Natural killer cell (primary cell): ENCODE measurements at regions not wholly inside any gene's neighbourhood (a gene's known extent, or its start where the extent isn't known, plus 50 kb on each side); places are given as distances from the start of the nearest gene placed in this dataset.
"Not testable (repeated sequence)": the region's sequence is repeated elsewhere in the genome, so short reads cannot be mapped to it uniquely, and the experiment has no call there.

ENCODE experiments used
- ATAC-seq, 3 donors: fragments of 150-1000 bp in 2 of 3; fragments of 200-7000 bp in 1 of 3; cut with Tn5 transposase; 1 replicate in 1 of 3; 2 replicates in 2 of 3; pipeline ENCODE4 v1.10.0; 2021; ENCODE audit warnings: mild to moderate bottlenecking in 2 of 3, moderate library complexity in 2 of 3
- DNase-seq, 2 donors: peaks; one replicate each; pipeline versions ENCODE4 v3.0.0 to v3.0.0-alpha.2; 2013 to 2021; ENCODE audit warnings: mixed read lengths in 1 of 2
- H3K27ac ChIP-seq: one replicate; pipeline ENCODE4 v1.5.1; 2013; ENCODE audit warnings: mild to moderate bottlenecking, low read length
- H3K27me3 ChIP-seq: one replicate; pipeline ENCODE4 v1.6.1; 2013; ENCODE audit warnings: low read length; ENCODE audit not compliant: control insufficient read depth, insufficient read depth
- H3K36me3 ChIP-seq: one replicate; pipeline ENCODE4 v1.6.1; 2013; ENCODE audit warnings: low read length; ENCODE audit not compliant: control insufficient read depth, insufficient read depth
- H3K4me1 ChIP-seq: one replicate; pipeline ENCODE4 v1.6.1; 2013; ENCODE audit warnings: low read length; ENCODE audit not compliant: control insufficient read depth, insufficient read depth
- H3K4me3 ChIP-seq: one replicate; pipeline ENCODE4 v1.5.1; 2013; ENCODE audit warnings: low read length
- H3K9me3 ChIP-seq: one replicate; pipeline ENCODE4 v1.6.1; 2013; ENCODE audit warnings: low read length; ENCODE audit not compliant: control insufficient read depth, insufficient read depth
- H3K27ac Mint-ChIP-seq, 2 donors: one replicate each; pipeline ENCODE4 v1.8.0; 2022; ENCODE audit warnings: mild to moderate bottlenecking in 2 of 2, mixed read lengths in 2 of 2, moderate library complexity in 1 of 2
- H3K27me3 Mint-ChIP-seq, 2 donors: one replicate each; pipeline ENCODE4 v1.8.0; 2022; ENCODE audit warnings: low read depth in 2 of 2, mixed read lengths in 2 of 2
- H3K36me3 Mint-ChIP-seq: one replicate; pipeline ENCODE4 v1.8.0; 2022; ENCODE audit warnings: mixed read lengths
- H3K4me1 Mint-ChIP-seq, 2 donors: one replicate each; pipeline ENCODE4 v1.8.0; 2022; ENCODE audit warnings: mixed read lengths in 2 of 2
- H3K4me3 Mint-ChIP-seq: one replicate; pipeline ENCODE4 v1.8.0; 2022; ENCODE audit warnings: mild to moderate bottlenecking, moderate library complexity, mixed read lengths
- H3K9me3 Mint-ChIP-seq, 2 donors: one replicate each; pipeline ENCODE4 v1.8.0; 2022; ENCODE audit warnings: mixed read lengths in 2 of 2
- CTCF ChIP-seq: fragments of 200-600 bp; IDR thresholded peaks from one replicate; pipeline ENCODE4 v1.8.0; 2022; ENCODE audit warnings: antibody characterized with exemption
- WGBS: methylation state at CpG from one replicate; pipeline ENCODE4 v1.1.7; 2013; ENCODE audit warnings: missing lambda C conversion rate; ENCODE audit not compliant: insufficient coverage; 5-methylcytosine and 5-hydroxymethylcytosine counted together
- intact Hi-C: fragments of 100-400 bp; cut with micrococcal nuclease; formaldehyde crosslinking; loops from one replicate; pipeline ENCODE4 v1.14.2; 2022

GRCh38 chr6:156423829-156424228 lies 353.3 kb upstream of the ARID1B start:
- H3K9me3 Mint-ChIP-seq, result no peaks in the 10 kb centered on the region
- WGBS, result 4% methylated on average over 3 of the region's 3 CpGs
- Histone ChIP-seq H3K27ac (no peak overlapping the region), H3K4me1 (peaks cover 24% of the 10 kb centered on the region), H3K4me3 (no peak overlapping the region), H3K9me3 (no peaks in the 10 kb centered on the region), H3K36me3 (no peaks in the 10 kb centered on the region), H3K27me3 (peaks cover 3% of the 10 kb centered on the region)
- TF ChIP-seq CTCF, result no peak
- DNase-seq, result peak in 1 of 2 donors; percentile 36
- H3K4me3 Mint-ChIP-seq, result no peak overlapping the region
- no peaks in the 10 kb centered on the region for H3K36me3 Mint-ChIP-seq
- ATAC-seq, result peak in 2 of 3 donors; percentile 7 to 57
- peaks cover 30 to 31% of the 10 kb centered on the region in 2 donors for H3K4me1 Mint-ChIP-seq
- peaks cover 10 to 34% of the 10 kb centered on the region in 2 donors for H3K27me3 Mint-ChIP-seq
- intact Hi-C loops, result no loop called here
- peak overlapping the region in 1 of 2 donors; percentile 73 for H3K27ac Mint-ChIP-seq

- H3K4me1 Mint-ChIP-seq, result peaks cover 30 to 31% of the 10 kb centered on the region in 2 donors
- 16% methylated on average over 6 of the region's 6 CpGs for WGBS
- Histone ChIP-seq H3K27ac (no peak overlapping the region), H3K27me3 (peaks cover 3% of the 10 kb centered on the region), H3K4me1 (peaks cover 24% of the 10 kb centered on the region), H3K4me3 (no peak overlapping the region), H3K36me3 (no peaks in the 10 kb centered on the region), H3K9me3 (no peaks in the 10 kb centered on the region)
- no peaks in the 10 kb centered on the region for H3K9me3 Mint-ChIP-seq
- peaks cover 6 to 26% of the 10 kb centered on the region in 2 donors for H3K27me3 Mint-ChIP-seq
- peak overlapping the region; percentile 1 for H3K4me3 Mint-ChIP-seq
- H3K36me3 Mint-ChIP-seq, result no peaks in the 10 kb centered on the region
- ATAC-seq, result peak in 2 of 3 donors; percentile 30 to 43
- TF ChIP-seq CTCF, result no peak
- peak overlapping the region in 1 of 2 donors; percentile 73 for H3K27ac Mint-ChIP-seq
- intact Hi-C loops, result no loop called here
- peak in 1 of 2 donors; percentile 37 for DNase-seq
Observed at GRCh38 chr6:156423075-156423474, 354.1 kb upstream of the ARID1B start.

- Mint-ChIP-seq H3K4me1 (peaks cover 30 to 31% of the 10 kb centered on the region in 2 donors), H3K27me3 (peaks cover 6 to 36% of the 10 kb centered on the region in 2 donors), H3K9me3 (no peaks in the 10 kb centered on the region), H3K4me3 (no peak overlapping the region), H3K27ac (no peak overlapping the region), H3K36me3 (no peaks in the 10 kb centered on the region)
- DNase-seq (no peak), ATAC-seq (no peak)
- Histone ChIP-seq H3K27ac (no peak overlapping the region), H3K4me3 (no peak overlapping the region), H3K4me1 (peaks cover 24% of the 10 kb centered on the region), H3K27me3 (peaks cover 3% of the 10 kb centered on the region), H3K9me3 (no peaks in the 10 kb centered on the region), H3K36me3 (no peaks in the 10 kb centered on the region)
- intact Hi-C loops, result no loop called here
- TF ChIP-seq CTCF, result no peak
- 93% methylated on average over 2 of the region's 2 CpGs for WGBS
Observed at GRCh38 chr6:156421933-156422332, 355.2 kb upstream of the ARID1B start.

GRCh38 chr6:156421301-156421700 lies 355.9 kb upstream of the ARID1B start:
- intact Hi-C loops, H3K4me3 Mint-ChIP-seq, H3K9me3 ChIP-seq, ATAC-seq, H3K27me3 ChIP-seq, H3K9me3 Mint-ChIP-seq, DNase-seq, H3K4me3 ChIP-seq, H3K27ac ChIP-seq, H3K36me3 Mint-ChIP-seq, H3K36me3 ChIP-seq, H3K27ac Mint-ChIP-seq: not testable (repeated sequence)
- 79% methylated on average over 5 of the region's 5 CpGs for WGBS
- peaks cover 24% of the 10 kb centered on the region for H3K4me1 ChIP-seq
- H3K4me1 Mint-ChIP-seq, result peaks cover 30 to 31% of the 10 kb centered on the region in 2 donors
- peaks cover 2 to 38% of the 10 kb centered on the region in 2 donors for H3K27me3 Mint-ChIP-seq
